SIG-M5 (cell line): ENCODE measurements at regions not wholly inside any gene's neighbourhood (a gene's known extent, or its start where the extent isn't known, plus 50 kb on each side); places are given as distances from the start of the nearest gene placed in this dataset.
"Not testable (repeated sequence)": the region's sequence is repeated elsewhere in the genome, so short reads cannot be mapped to it uniquely, and the experiment has no call there.

ENCODE experiments used
- DNase-seq: peaks from one replicate; lab custom pipeline; 2025; lab: John Stamatoyannopoulos, UW

GRCh38 chr2:8606649-8607550 is 75.0 kb upstream of the ID2 start:
- DNase-seq, result no peak

DNA sequence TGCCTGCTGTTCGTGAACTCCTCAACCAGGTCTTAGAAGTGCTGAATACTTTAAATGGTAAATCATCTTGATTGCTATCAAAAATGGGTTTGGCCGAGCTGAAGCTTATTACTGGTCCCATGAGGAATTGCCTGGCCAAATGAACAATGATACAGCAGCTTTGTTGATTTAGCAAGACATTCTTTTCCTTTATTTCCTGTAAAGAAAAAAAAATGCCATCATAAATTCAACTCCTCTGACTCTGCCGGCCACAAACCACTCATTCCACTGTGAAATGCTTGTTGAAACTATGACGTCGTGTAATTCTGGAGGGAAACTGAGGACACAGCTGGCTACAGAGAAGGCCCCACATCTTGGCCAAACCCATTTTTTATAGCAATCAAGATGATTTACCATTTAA is 74.2 kb upstream of the ID2 start:
- DNase-seq, result no peak

DNA sequence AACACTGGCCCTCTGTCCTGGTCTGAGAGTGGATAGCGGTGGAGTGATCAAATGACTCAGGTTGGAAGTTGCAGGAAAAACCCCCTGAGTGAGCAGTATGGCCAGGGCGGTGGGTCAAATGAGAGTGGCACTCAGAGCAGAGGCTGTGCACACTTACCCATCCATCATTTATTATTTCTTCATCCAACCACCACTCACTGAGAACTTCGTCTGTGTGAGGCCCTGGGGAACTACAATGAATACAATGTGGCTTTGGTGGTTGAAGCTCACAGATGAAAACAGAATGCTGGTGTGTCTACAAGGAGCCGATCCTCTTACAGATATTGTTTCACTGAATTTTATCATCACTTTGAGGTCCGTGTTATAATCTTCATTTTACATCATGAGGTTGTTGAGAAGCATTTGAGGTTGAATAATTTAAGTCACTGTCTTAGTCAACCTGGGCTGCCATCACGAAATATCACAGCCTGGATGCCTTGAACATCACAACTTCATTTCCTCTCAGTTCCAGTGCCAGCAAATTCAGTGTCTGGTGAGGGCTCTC is 73.4 kb upstream of the ID2 start:
- DNase-seq, result no peak

GRCh38 chr2:8609357-8609811 is 72.5 kb upstream of the ID2 start:
- no peak for DNase-seq

- not testable (repeated sequence) for DNase-seq
Observed at GRCh38 chr2:8610775-8611174, 71.1 kb upstream of the ID2 start.

GRCh38 chr2:8611246-8611645 is 70.6 kb upstream of the ID2 start:
- no peak for DNase-seq

- no peak for DNase-seq
Observed at GRCh38 chr2:8611700-8612099, 70.2 kb upstream of the ID2 start.

GRCh38 chr2:8612734-8613179 is 69.1 kb upstream of the ID2 start:
- DNase-seq, result no peak

DNA sequence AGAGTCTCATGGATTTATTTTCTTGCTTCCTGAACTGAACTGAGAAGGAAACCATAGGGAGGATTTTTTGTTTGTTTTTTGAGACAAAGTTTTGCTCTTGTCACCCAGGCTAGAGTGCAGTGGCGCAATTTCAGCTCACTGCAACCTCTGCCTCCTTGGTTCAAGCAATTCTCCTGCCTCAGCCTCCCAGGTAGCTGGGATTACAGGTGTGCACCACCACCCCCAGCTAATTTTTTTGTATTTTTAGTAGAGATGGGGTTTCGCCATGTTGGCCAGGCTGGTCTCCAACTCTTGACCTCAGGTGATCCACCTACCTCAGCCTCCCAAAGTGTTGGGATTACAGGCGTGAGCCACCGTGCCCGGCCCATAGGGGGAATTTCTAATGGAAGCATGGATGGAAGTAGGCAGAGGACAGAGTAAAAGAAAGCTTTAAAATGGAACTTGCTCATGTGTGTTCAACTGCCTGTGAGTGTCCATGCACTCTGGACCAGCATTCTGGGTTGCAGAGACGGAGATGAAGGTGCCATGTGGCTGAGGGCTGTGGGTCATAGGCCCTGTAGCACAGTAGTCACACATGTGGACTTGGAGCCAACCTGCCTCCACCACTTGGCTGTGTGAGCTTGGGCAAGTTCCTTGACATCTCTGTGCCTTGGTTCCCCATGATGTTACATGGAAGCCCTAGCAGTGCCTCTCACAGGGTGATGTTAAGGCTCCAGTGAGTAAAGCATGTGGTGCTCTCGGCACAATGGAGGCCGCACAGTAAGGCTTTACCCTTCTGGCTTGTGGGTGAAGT is 68.5 kb upstream of the ID2 start:
- not testable (repeated sequence) for DNase-seq

DNA sequence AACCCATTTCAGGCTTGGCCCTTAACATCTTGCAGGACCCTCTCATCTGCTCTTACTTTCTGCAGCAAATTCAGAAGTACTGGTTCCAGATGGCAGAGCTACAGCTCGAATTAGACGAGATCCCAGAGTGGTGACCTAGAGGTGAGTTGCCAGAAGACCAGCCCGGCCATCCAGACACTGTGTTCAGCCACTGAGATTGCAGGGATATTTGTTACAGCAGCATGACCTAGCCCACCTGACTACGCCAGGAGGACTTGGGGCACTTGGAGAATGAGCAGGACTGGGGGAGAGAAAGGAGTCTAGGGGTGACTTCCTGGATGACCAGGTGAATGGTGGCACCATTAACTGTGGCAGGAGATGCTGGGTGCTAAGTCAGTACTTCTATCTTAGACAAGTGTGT is 67.2 kb upstream of the ID2 start:
- no peak for DNase-seq

DNA sequence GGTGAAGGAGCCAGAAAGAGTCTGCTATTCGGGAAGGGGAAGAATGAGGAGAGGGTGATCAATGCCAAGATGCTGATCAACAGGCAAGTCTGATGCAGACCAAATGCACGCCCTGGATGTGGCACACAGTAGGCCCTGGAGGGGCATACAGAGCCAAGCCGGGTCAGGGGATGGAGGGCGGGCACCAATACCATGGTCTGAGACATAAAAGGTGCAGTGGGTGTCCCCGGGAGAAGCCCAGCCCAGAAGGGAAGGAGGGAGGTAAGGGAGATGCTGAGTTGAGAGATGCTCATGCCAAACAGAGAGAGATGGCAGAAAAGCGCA is 66.6 kb upstream of the ID2 start:
- no peak for DNase-seq

DNA sequence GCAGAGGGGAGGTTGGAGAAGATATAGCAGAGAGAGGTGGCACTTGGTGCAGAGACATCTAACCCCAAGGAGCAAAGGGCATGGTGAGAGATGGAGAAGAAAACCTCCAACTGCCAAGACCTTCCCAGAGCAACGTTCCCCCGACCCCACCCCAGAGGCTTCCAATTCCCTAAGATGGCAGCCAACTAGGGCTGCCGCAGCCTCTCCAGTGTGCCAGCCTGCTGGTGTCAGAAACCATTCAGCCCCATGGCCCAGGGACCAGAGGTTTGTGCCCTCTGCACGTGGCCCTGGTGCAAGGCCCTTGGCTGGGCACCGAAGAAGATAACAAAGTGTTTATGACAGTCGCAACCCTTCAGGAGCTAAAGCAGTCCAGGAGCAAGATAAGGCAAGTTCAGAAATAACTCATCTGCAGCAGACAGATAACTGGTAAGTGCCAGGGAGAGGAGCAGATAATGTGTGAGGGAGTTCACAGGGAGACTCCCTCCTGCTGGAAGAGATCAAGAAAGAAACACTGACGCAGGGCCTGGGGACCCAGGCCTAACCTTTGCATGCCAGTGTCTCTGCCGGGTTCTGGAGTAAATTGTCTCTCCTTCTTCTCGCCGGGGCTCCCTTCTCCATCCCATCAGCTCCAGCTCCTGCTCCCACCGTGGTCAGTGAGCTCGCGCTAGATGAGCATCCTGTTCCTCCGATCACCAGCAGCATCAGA is 66.1 kb upstream of the ID2 start:
- DNase-seq, result no peak

DNA sequence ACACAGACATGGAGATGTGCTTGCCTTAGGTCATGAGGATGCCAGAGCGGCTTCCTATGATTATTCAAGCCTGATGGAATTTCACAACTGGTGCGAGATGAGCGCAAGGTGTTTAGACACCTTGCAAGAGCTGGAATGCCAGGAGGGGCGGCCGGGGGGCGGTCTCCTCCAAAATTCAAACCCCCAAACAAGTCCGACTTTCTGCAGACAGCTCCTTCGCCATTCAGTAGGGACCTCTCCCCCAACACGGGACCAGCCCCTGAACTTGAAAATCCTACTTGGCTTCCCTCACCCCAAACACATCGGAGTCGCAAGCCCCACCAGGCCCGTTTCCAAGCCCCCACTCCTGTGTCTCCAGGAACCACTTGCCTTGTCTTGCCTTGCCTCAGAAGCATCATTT is 64.8 kb upstream of the ID2 start:
- DNase-seq, result no peak

DNA sequence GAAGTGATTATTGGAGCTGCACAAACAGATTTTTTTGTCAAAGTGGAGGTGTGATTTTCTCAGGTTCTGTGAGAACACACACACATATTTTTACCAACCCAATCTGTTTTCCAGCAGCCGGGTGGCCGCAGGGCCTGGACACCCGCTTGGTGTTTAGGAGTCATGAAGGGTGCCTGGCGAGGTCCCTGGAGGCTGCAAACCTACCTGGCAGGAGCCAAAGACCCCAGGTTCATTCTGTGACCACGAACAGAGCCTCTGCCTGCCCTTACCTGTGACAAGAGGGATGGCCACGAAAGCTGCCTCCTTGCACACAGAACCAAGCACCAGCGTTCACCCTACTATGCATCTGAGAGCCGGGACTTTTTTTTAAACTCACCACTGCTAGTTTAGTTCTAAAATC is 64.3 kb upstream of the ID2 start:
- DNase-seq, result no peak

DNA sequence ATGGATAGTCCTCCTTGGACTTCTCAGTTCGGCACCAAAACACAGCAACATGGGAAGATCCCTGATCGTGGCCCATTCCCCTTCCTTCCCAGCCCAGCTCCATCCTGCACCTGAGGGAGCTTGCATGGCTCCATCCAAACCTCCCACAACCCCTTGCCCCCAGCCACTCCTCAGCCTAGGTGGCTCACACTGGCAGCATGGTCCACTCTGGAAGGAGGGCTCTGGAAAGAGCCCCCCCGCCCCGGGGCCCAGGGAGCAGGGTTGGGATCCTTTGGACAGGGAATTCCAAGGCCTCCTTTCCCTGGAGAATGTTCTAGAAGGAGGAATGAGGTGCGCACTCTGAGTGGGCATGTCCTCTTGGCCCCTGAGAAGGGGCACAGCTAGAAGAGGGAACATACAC is 62.8 kb upstream of the ID2 start:
- DNase-seq, result no peak

DNA sequence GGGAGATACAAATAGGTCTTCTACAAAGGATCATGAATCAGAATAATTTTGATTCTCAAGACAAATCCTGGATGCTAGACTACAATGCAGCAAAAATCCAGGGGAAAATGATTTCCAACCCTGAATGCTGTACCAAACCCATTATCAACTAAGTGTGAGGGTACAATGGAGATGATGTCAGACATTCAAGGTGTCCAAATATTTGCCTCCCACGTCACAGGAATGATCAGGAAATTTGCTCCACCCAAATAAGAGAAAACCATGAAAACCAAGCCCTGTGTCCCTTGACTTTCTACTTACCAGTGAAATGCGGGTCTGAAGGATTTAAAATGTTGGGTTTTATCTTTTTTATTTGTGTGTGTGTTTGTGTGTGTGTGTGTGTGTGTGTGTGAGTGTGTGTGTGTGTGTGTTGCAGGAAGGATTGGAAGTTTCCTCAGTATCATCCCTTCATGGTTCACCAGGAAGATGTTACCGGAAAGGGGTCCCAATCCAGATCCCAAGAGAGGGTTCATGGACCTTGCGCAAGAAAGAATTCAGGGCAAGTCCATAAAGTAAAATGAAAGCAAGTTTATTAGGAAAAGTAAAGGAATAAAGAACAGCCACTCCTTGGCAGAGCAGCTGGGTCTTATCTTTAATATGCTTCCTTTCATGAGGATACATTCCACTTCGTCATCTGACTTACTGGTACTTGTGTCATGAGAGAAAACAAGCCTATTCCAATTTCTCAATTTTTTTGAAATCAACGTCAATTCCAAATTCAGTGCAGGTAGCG is 61.1 kb upstream of the ID2 start:
- no peak for DNase-seq

DNA sequence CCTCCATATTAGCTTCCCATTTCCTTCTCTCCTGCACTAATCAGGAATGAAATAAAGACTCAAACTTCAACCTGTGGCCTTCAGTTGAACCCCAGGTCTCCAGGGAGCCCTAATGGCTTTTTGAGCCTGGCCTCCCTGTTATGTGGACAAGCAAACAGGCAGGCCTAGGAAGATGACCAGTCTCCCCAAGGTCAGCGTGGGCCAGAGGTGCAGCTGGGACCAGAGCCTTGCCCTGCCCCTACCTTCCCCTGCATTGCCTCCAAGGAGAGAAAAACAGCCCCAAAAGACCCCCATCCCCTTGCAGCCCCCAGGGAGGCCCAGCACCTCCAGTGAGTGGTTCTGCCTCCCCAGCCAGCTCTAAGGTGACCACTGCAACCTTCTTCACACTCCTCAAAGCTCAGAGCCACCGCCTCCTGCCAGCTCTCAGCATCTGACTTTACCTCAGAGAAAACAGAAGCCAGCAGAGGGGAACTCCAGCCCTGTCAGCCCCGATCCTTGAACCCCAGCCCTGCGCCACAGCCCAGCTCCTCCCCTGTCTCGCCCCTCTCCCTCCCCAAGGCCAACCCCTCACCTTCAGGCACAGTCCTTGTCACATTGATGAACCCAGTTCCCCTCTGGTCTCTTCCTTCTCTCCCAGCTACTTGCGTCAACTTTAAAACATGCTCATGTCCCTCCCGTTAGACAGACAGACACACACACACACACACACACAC is 59.5 kb upstream of the ID2 start:
- DNase-seq, result no peak

- DNase-seq, result no peak
Observed at GRCh38 chr2:8622924-8623465, 58.9 kb upstream of the ID2 start.

GRCh38 chr2:8623576-8623957 is 58.3 kb upstream of the ID2 start:
- DNase-seq, result no peak

DNA sequence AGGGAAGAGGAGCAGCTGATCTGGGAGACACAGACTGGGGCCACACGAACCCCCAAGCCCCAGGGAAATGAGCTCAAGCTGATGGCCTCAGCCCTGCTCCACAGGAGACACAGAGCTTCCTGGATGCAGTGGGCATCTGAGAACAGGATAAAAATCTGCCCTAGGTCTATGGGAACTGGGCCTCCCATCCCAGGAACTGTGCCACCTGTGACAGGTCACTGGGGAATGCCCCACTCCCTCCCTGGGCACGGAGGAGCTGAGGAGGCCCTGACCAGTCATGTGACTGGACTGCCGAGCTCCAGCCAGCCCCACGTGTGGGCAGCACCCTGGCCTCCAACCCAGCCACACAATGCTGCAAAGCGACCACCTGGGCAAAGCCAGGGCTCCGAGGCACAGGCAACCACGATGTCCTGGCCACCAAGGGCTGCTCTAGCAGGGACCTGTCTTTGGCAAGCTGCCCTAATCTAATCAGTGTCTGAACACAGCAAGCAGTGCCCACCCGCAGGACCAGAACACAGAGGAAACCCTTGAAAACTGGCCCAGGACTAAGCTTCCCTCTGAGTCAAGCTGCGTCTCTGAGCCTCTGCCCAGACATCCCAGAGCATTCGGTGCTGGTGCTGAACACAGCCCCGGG is 57.8 kb upstream of the ID2 start:
- DNase-seq, result no peak
